Erythroblast (primary cell): ENCODE measurements at regions not wholly inside any gene's neighbourhood (a gene's known extent, or its start where the extent isn't known, plus 50 kb on each side); places are given as distances from the start of the nearest gene placed in this dataset.

Experiments used
- GATA1 ChIP-seq: IDR thresholded peaks from 2 replicates; pipeline ENCODE4 v1.6.1; 2011; ENCODE audit warnings: low read depth, mild to moderate bottlenecking, control low read depth, low read length, moderate library complexity
- POLR2A ChIP-seq: IDR thresholded peaks from 2 replicates; pipeline ENCODE4 v1.6.1; 2011; ENCODE audit warnings: mild to moderate bottlenecking, low read length

GRCh38 chr5:28463728-28464127, 1425.3 kb upstream of the CDH9 start:
- TF ChIP-seq POLR2A = no peak
- no peak for TF ChIP-seq GATA1
